B cell (primary cell): ENCODE measurements at regions not wholly inside any gene's neighbourhood (a gene's known extent, or its start where the extent isn't known, plus 50 kb on each side); places are given as distances from the start of the nearest gene placed in this dataset.

Experiments used
- ATAC-seq: fragments of 200-7000 bp; cut with Tn5 transposase; one replicate; pipeline ENCODE4 v1.10.0; 2021; ENCODE audit warnings: low read depth, mild to moderate bottlenecking, moderate number of reproducible peaks, moderate library complexity
- CTCF ChIA-PET: fragments of 350-600 bp; sonication (Branson Sonifier 250); formaldehyde crosslinking; loops from one replicate; lab custom pipeline; 2021; ENCODE audit warnings: antibody characterized with exemption, inconsistent platforms; lab: Charles Lee
- POLR2A ChIA-PET: fragments of 350-600 bp; sonication (Branson Sonifier 250); formaldehyde crosslinking; loops from one replicate; lab custom pipeline; 2021; ENCODE audit warnings: antibody characterized with exemption; lab: Charles Lee
- DNase-seq: peaks from one replicate; pipeline ENCODE4 v3.0.0; 2013
- H2AFZ ChIP-seq: 2 replicates; pipeline ENCODE4 v1.6.1; 2012; ENCODE audit warnings: mild to moderate bottlenecking, low read depth, low read length; ENCODE audit not compliant: insufficient read depth, poor library complexity, severe bottlenecking
- H3K27ac ChIP-seq, 2 donors: 1 replicate in 1 of 2; 2 replicates in 1 of 2; pipeline ENCODE4 v1.5.1; 2012 to 2013; ENCODE audit warnings: low read length in 2 of 2, mild to moderate bottlenecking in 2 of 2, moderate library complexity in 1 of 2
- H3K27me3 ChIP-seq, 4 experiments: fragments of 200-600 bp in 1 of 4; sonication (generic) in 1 of 4; replicated peaks in 1 of 4; 1 replicate in 2 of 4; 2 replicates in 2 of 4; pipeline versions ENCODE4 v1.6.1 to v1.7.0; 2013 to 2016; ENCODE audit warnings: low read length in 3 of 4, mild to moderate bottlenecking in 2 of 4, mixed read lengths in 1 of 4, moderate library complexity in 1 of 4; ENCODE audit not compliant: insufficient read depth in 4 of 4, control insufficient read depth in 3 of 4; ENCODE audit errors: control extremely low read depth in 1 of 4
- H3K36me3 ChIP-seq, 2 experiments: replicated peaks in 1 of 2; 1 replicate in 1 of 2; 2 replicates in 1 of 2; pipeline versions ENCODE4 v1.6.1 to v1.7.1; 2013; ENCODE audit warnings: low read length in 1 of 2; ENCODE audit not compliant: insufficient read depth in 2 of 2, control insufficient read depth in 1 of 2; ENCODE audit errors: control extremely low read depth in 1 of 2, extremely low read depth in 1 of 2
- H3K4me1 ChIP-seq, 2 donors: fragments of 200-600 bp in 1 of 2; sonication (generic) in 1 of 2; 1 replicate in 1 of 2; 2 replicates in 1 of 2; pipeline versions ENCODE4 v1.5.1 to v1.6.1; 2013 to 2017; ENCODE audit warnings: low read length in 2 of 2; ENCODE audit not compliant: control insufficient read depth in 2 of 2, insufficient read depth in 2 of 2
- H3K4me2 ChIP-seq: replicated peaks from 2 replicates; pipeline ENCODE3; 2012; ENCODE audit warnings: mild to moderate bottlenecking, low read depth, low read length; ENCODE audit not compliant: poor library complexity, severe bottlenecking
- H3K4me3 ChIP-seq, 5 experiments: fragments of 200-600 bp in 1 of 5; sonication (generic) in 1 of 5; 1 replicate in 3 of 5; 2 replicates in 2 of 5; pipeline versions ENCODE4 v1.5.1 to v1.7.0; 2011 to 2016; ENCODE audit warnings: low read length in 4 of 5, mild to moderate bottlenecking in 4 of 5, low read depth in 2 of 5, control low read depth in 1 of 5, moderate library complexity in 1 of 5; ENCODE audit not compliant: insufficient read depth in 1 of 5; ENCODE audit errors: control extremely low read depth in 1 of 5, extremely low read depth in 1 of 5
- H3K79me2 ChIP-seq: fragments of 200-600 bp; sonication (generic); one replicate; pipeline ENCODE4 v1.6.0; 2016; ENCODE audit warnings: low read length; ENCODE audit not compliant: control insufficient read depth, insufficient read depth
- H3K9ac ChIP-seq: fragments of 200-600 bp; sonication (generic); 2 replicates; pipeline ENCODE4 v1.6.1; 2017; ENCODE audit warnings: mild to moderate bottlenecking, low read length, moderate library complexity
- H3K9me3 ChIP-seq, 3 donors: one replicate each; pipeline versions ENCODE4 v1.6.1 to v1.7.1; 2013; ENCODE audit warnings: low read length in 2 of 3; ENCODE audit not compliant: control insufficient read depth in 2 of 3, insufficient read depth in 1 of 3; ENCODE audit errors: control extremely low read depth in 1 of 3
- H4K20me1 ChIP-seq: 2 replicates; pipeline ENCODE4 v1.6.0; 2012; ENCODE audit warnings: mild to moderate bottlenecking, low read length; ENCODE audit not compliant: insufficient read depth, control insufficient read depth, poor library complexity, severe bottlenecking
- H3K27ac Mint-ChIP-seq: one replicate; pipeline ENCODE4 v1.8.0; 2021; ENCODE audit warnings: mixed read lengths
- H3K27me3 Mint-ChIP-seq: one replicate; pipeline ENCODE4 v1.8.0; 2021; ENCODE audit warnings: mixed read lengths
- H3K4me1 Mint-ChIP-seq: one replicate; pipeline ENCODE4 v1.8.0; 2021; ENCODE audit warnings: mixed read lengths
- H3K4me3 Mint-ChIP-seq: one replicate; pipeline ENCODE4 v1.8.0; 2021; ENCODE audit warnings: mixed read lengths
- H3K9me3 Mint-ChIP-seq: one replicate; pipeline ENCODE4 v1.8.0; 2022; ENCODE audit warnings: mixed read lengths; ENCODE audit not compliant: insufficient read depth
- CTCF ChIP-seq: fragments of 200-600 bp; IDR thresholded peaks from one replicate; pipeline ENCODE4 v1.8.0; 2022; ENCODE audit warnings: antibody characterized with exemption, mild to moderate bottlenecking
- EZH2 ChIP-seq: IDR thresholded peaks from 2 replicates; pipeline ENCODE4 v1.6.1; 2012; ENCODE audit warnings: borderline replicate concordance, low read depth, mild to moderate bottlenecking, moderate library complexity, low read length; ENCODE audit not compliant: insufficient read depth, poor library complexity, severe bottlenecking
- WGBS: methylation state at CpG from one replicate; pipeline ENCODE4 v1.1.5; 2013; ENCODE audit warnings: missing lambda C conversion rate; ENCODE audit not compliant: insufficient coverage; 5-methylcytosine and 5-hydroxymethylcytosine counted together
- intact Hi-C: fragments of 100-400 bp; cut with micrococcal nuclease; formaldehyde crosslinking; loops from one replicate; pipeline ENCODE4 v1.10.0; 2022

- Histone ChIP-seq H3K36me3 (no peaks in the 10 kb centered on the region), H4K20me1 (no peaks in the 10 kb centered on the region), H3K27me3 (no peaks in the 10 kb centered on the region), H3K4me3 (no peak overlapping the region), H3K79me2 (no peaks in the 10 kb centered on the region), H3K27ac (no peak overlapping the region), H3K9ac (no peak overlapping the region), H3K4me1 (no peaks in the 10 kb centered on the region), H3K9me3 (no peaks in the 10 kb centered on the region), H2AFZ (no peak overlapping the region), H3K4me2 (no peak overlapping the region)
- Mint-ChIP-seq H3K4me1 (no peaks in the 10 kb centered on the region), H3K4me3 (no peak overlapping the region), H3K27me3 (no peaks in the 10 kb centered on the region), H3K27ac (no peak overlapping the region), H3K9me3 (no peaks in the 10 kb centered on the region)
- ChIA-PET CTCF (no interaction called here), POLR2A (no interaction called here)
- WGBS, result no CpG with 5 or more reads among the region's 1 CpG
- DNase-seq (no peak), ATAC-seq (no peak)
- no peak for TF ChIP-seq CTCF
- no peak for TF ChIP-seq EZH2
- intact Hi-C loops, result no loop called here
Measured at GRCh38 chr21:16872616-16873015, 640.2 kb upstream of the CXADR start.

GRCh38 chr21:16873176-16873575 lies 639.7 kb upstream of the CXADR start:
- no peaks in the 10 kb centered on the region for H3K9me3 Mint-ChIP-seq
- ChIA-PET POLR2A (no interaction called here), CTCF (no interaction called here)
- no peak overlapping the region for H3K4me2 ChIP-seq
- no peak overlapping the region for H3K27ac Mint-ChIP-seq
- DNase-seq, result no peak
- no peak overlapping the region for H3K4me3 ChIP-seq
- no peaks in the 10 kb centered on the region for H3K27me3 ChIP-seq
- no peak for ATAC-seq
- WGBS, result 86% methylated on average over 1 of the region's 2 CpGs
- H2AFZ ChIP-seq, result no peak overlapping the region
- TF ChIP-seq CTCF (no peak), EZH2 (no peak)
- intact Hi-C loops, result no loop called here
- no peak overlapping the region for H3K9ac ChIP-seq
- H3K79me2 ChIP-seq, result no peaks in the 10 kb centered on the region
- no peak overlapping the region for H3K27ac ChIP-seq
- no peaks in the 10 kb centered on the region for H3K4me1 ChIP-seq
- H3K27me3 Mint-ChIP-seq, result no peaks in the 10 kb centered on the region
- H4K20me1 ChIP-seq, result no peaks in the 10 kb centered on the region
- no peaks in the 10 kb centered on the region for H3K4me1 Mint-ChIP-seq
- H3K9me3 ChIP-seq, result no peaks in the 10 kb centered on the region
- H3K36me3 ChIP-seq, result no peaks in the 10 kb centered on the region
- no peak overlapping the region for H3K4me3 Mint-ChIP-seq
